Neural cell (in vitro differentiated cells): ENCODE measurements at regions not wholly inside any gene's neighbourhood (a gene's known extent, or its start where the extent isn't known, plus 50 kb on each side); places are given as distances from the start of the nearest gene placed in this dataset.

Source experiments
- H2AFZ ChIP-seq: fragments of 200-600, 300-800 bp; sonication (generic), shearing (Covaris generic); 2 replicates; pipeline ENCODE4 v1.6.0; 2014; ENCODE audit warnings: low read depth, mild to moderate bottlenecking, antibody characterized with exemption, low read length, moderate library complexity
- H3F3A ChIP-seq: fragments of 200-600 bp; shearing (Covaris generic); 2 replicates; pipeline ENCODE4 v1.6.1; 2016; ENCODE audit warnings: mild to moderate bottlenecking, moderate library complexity, mixed read lengths, antibody characterized with exemption, low read length; ENCODE audit not compliant: insufficient read depth, poor library complexity, severe bottlenecking
- H3K27ac ChIP-seq: fragments of 200-600, 300-800 bp; sonication (generic), shearing (Covaris generic); 2 replicates; pipeline ENCODE4 v1.5.1; 2014; ENCODE audit warnings: mild to moderate bottlenecking, low read length, moderate library complexity
- H3K27me3 ChIP-seq: fragments of 300-800, 200-600 bp; sonication (generic), shearing (Covaris generic); 2 replicates; pipeline ENCODE4 v1.6.0; 2014; ENCODE audit warnings: mild to moderate bottlenecking, low read depth, low read length, moderate library complexity; ENCODE audit not compliant: insufficient read depth
- H3K36me3 ChIP-seq: fragments of 300-800, 200-600 bp; sonication (generic), shearing (Covaris generic); 2 replicates; pipeline ENCODE4 v1.5.1; 2014; ENCODE audit warnings: mild to moderate bottlenecking, antibody characterized with exemption, low read length, moderate library complexity; ENCODE audit not compliant: insufficient read depth
- H3K4me2 ChIP-seq: fragments of 300-800, 200-600 bp; sonication (generic), shearing (Covaris generic); 2 replicates; pipeline ENCODE4 v1.6.0; 2014; ENCODE audit warnings: mild to moderate bottlenecking, low read length
- H3K4me3 ChIP-seq: fragments of 300-800, 200-600 bp; sonication (generic), shearing (Covaris generic); 2 replicates; pipeline ENCODE4 v1.5.1; 2014; ENCODE audit warnings: mild to moderate bottlenecking, low read length, moderate library complexity
- H3K79me2 ChIP-seq: fragments of 200-600 bp; shearing (Covaris generic); replicated peaks from 2 replicates; pipeline ENCODE4 v1.6.0; 2014; ENCODE audit warnings: mild to moderate bottlenecking, low read length, moderate library complexity; ENCODE audit not compliant: insufficient read depth
- H3K9ac ChIP-seq: fragments of 300-800, 200-600 bp; sonication (generic), shearing (Covaris generic); 2 replicates; pipeline ENCODE4 v1.6.1; 2016; ENCODE audit warnings: mild to moderate bottlenecking, low read length, mixed read lengths
- H3K9me2 ChIP-seq: fragments of 200-600 bp; shearing (Covaris generic); 2 replicates; pipeline ENCODE4 v1.6.1; 2016; ENCODE audit warnings: mild to moderate bottlenecking, low read length, mixed read lengths; ENCODE audit not compliant: insufficient read depth
- H3K9me3 ChIP-seq: fragments of 200-600, 300-800 bp; sonication (generic), shearing (Covaris generic); 2 replicates; pipeline ENCODE4 v1.6.1; 2016; ENCODE audit warnings: mild to moderate bottlenecking, mixed run types, low read length, moderate library complexity, mixed read lengths
- H4K20me1 ChIP-seq: fragments of 200-600 bp; shearing (Covaris generic); 2 replicates; pipeline ENCODE4 v1.6.1; 2016; ENCODE audit warnings: mild to moderate bottlenecking, mixed run types; ENCODE audit not compliant: insufficient read depth
- EP300 ChIP-seq: fragments of 450-650 bp; conservative IDR thresholded peaks from 2 replicates; pipeline ENCODE4 v1.6.1; 2014; ENCODE audit warnings: antibody characterized with exemption, mild to moderate bottlenecking, moderate library complexity; ENCODE audit not compliant: poor library complexity, severe bottlenecking
- EZH2 ChIP-seq: fragments of 200-600, 300-800 bp; shearing (Covaris generic), sonication (generic); IDR thresholded peaks from 2 replicates; pipeline ENCODE4 v1.6.1; 2014; ENCODE audit warnings: antibody characterized with exemption, low read length, borderline replicate concordance, mild to moderate bottlenecking; ENCODE audit not compliant: insufficient read depth, poor library complexity, severe bottlenecking
- MXI1 ChIP-seq: fragments of 450-650 bp; conservative IDR thresholded peaks from 2 replicates; pipeline ENCODE4 v1.6.1; 2014; ENCODE audit warnings: antibody characterized with exemption, mild to moderate bottlenecking; ENCODE audit not compliant: poor library complexity, severe bottlenecking
- POLR2AphosphoS5 ChIP-seq: IDR thresholded peaks from 2 replicates; pipeline ENCODE4 v1.6.1; 2012
- RAD21 ChIP-seq: fragments of 450-650 bp; conservative IDR thresholded peaks from 2 replicates; pipeline ENCODE4 v1.6.1; 2014; ENCODE audit warnings: antibody characterized with exemption, mild to moderate bottlenecking, moderate library complexity
- REST ChIP-seq: IDR thresholded peaks from 2 replicates; pipeline ENCODE4 v1.6.1; 2012; ENCODE audit warnings: borderline replicate concordance
- SMC3 ChIP-seq: fragments of 450-650 bp; conservative IDR thresholded peaks from 2 replicates; pipeline ENCODE4 v1.6.1; 2014; ENCODE audit warnings: antibody characterized with exemption, mild to moderate bottlenecking, moderate library complexity; ENCODE audit not compliant: poor library complexity
- TAF1 ChIP-seq: IDR thresholded peaks from 2 replicates; pipeline ENCODE4 v1.6.1; 2012; ENCODE audit warnings: low read depth
- TF ChIP-seq, protein P1 (sequence below): fragments of 450-650 bp; IDR thresholded peaks from 2 replicates; pipeline ENCODE4 v1.5.1; 2014; ENCODE audit warnings: antibody characterized with exemption, mild to moderate bottlenecking, moderate library complexity; ENCODE audit not compliant: poor library complexity, severe bottlenecking

- Histone ChIP-seq H3K9me2 (no peaks in the 10 kb centered on the region), H2AFZ (no peak overlapping the region), H3K9me3 (no peaks in the 10 kb centered on the region), H3K27me3 (no peaks in the 10 kb centered on the region), H4K20me1 (no peaks in the 10 kb centered on the region), H3K79me2 (no peaks in the 10 kb centered on the region), H3K9ac (no peak overlapping the region), H3K4me3 (no peak overlapping the region), H3F3A (no peaks in the 10 kb centered on the region), H3K4me2 (no peak overlapping the region), H3K36me3 (no peaks in the 10 kb centered on the region), H3K27ac (no peak overlapping the region)
- TF ChIP-seq TAF1 (no peak), RAD21 (no peak), MXI1 (no peak), REST (no peak)
Observed at GRCh38 chr2:103605071-103605780, 843.4 kb downstream of the TMEM182 start.

GRCh38 chr2:103615611-103616105 is 853.8 kb downstream of the TMEM182 start:
- TF ChIP-seq RAD21: no peak
- TF ChIP-seq EP300: no peak

DNA sequence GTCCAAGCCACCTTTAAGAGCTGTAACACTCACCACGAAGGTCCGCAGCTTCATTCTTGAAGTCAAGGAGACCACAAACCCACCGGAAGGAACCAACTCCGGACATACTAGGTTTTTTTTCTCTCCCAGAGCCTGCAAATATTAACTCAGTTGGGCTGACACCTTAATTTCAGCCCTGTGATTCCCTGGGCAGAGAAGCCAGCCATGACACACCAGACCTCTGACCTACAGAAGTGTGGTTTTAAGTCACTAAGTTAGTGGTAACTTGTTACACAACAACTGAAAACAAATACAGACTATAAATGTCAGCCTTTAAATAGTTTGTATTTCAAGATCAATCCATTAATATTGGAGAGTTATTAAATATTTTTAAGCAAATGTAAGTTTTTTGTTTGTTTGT is 855.1 kb downstream of the TMEM182 start:
- Histone ChIP-seq H3K9ac (no peak overlapping the region), H3K36me3 (no peaks in the 10 kb centered on the region), H3K79me2 (no peaks in the 10 kb centered on the region), H3F3A (no peaks in the 10 kb centered on the region), H3K9me2 (no peaks in the 10 kb centered on the region), H3K4me2 (no peak overlapping the region), H3K27ac (no peak overlapping the region), H3K9me3 (peaks cover 7% of the 10 kb centered on the region), H3K27me3 (no peaks in the 10 kb centered on the region), H2AFZ (no peak overlapping the region), H3K4me3 (no peak overlapping the region), H4K20me1 (no peaks in the 10 kb centered on the region)
- TF ChIP-seq EZH2 (no peak), RAD21 (no peak), TAF1 (no peak), REST (no peak), MXI1 (no peak), POLR2AphosphoS5 (no peak), EP300 (no peak), SMC3 (no peak)
- TF ChIP-seq, protein P1, sequence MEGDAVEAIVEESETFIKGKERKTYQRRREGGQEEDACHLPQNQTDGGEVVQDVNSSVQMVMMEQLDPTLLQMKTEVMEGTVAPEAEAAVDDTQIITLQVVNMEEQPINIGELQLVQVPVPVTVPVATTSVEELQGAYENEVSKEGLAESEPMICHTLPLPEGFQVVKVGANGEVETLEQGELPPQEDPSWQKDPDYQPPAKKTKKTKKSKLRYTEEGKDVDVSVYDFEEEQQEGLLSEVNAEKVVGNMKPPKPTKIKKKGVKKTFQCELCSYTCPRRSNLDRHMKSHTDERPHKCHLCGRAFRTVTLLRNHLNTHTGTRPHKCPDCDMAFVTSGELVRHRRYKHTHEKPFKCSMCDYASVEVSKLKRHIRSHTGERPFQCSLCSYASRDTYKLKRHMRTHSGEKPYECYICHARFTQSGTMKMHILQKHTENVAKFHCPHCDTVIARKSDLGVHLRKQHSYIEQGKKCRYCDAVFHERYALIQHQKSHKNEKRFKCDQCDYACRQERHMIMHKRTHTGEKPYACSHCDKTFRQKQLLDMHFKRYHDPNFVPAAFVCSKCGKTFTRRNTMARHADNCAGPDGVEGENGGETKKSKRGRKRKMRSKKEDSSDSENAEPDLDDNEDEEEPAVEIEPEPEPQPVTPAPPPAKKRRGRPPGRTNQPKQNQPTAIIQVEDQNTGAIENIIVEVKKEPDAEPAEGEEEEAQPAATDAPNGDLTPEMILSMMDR: no peak

More at GRCh38 chr2:103615611-103616105, 853.8 kb downstream of the TMEM182 start:
- H3K36me3 ChIP-seq: no peaks in the 10 kb centered on the region
- H2AFZ ChIP-seq: no peak overlapping the region
- no peak overlapping the region for H3K9ac ChIP-seq
- no peak overlapping the region for H3K4me3 ChIP-seq
- H3K79me2 ChIP-seq: no peaks in the 10 kb centered on the region
- H3K27me3 ChIP-seq: no peaks in the 10 kb centered on the region
- H3K9me3 ChIP-seq: peaks cover 3% of the 10 kb centered on the region
- H3F3A ChIP-seq: no peaks in the 10 kb centered on the region
- no peaks in the 10 kb centered on the region for H4K20me1 ChIP-seq
- H3K27ac ChIP-seq: no peak overlapping the region
- no peaks in the 10 kb centered on the region for H3K9me2 ChIP-seq
- no peak overlapping the region for H3K4me2 ChIP-seq
